ENCODE measurements at regions not wholly inside any gene's neighbourhood (a gene's known extent, or its start where the extent isn't known, plus 50 kb on each side); places are given as distances from the start of the nearest gene placed in this dataset.
"Not testable (repeated sequence)": the region's sequence is repeated elsewhere in the genome, so short reads cannot be mapped to it uniquely, and the experiment has no call there.

- Mint-ChIP-seq H3K27ac (no peak overlapping the region), H3K9me3 (peaks cover 5% of the 10 kb centered on the region), H3K36me3 (no peaks in the 10 kb centered on the region), H3K4me1 (peaks cover 1% of the 10 kb centered on the region), H3K4me3 (no peak overlapping the region), H3K27me3 (ENCODE audit: insufficient read depth, low read depth) (peaks cover 11% of the 10 kb centered on the region)
- Histone ChIP-seq H3K4me3 (no peak overlapping the region), H3K27ac (no peak overlapping the region), H3F3A (ENCODE audit: low read depth) (no peaks in the 10 kb centered on the region), H3K36me3 (no peaks in the 10 kb centered on the region), H3K9ac (no peak overlapping the region), H3K9me3 (ENCODE audit: low read depth) (no peaks in the 10 kb centered on the region), H3K27me3 (no peaks in the 10 kb centered on the region), H3K79me2 (ENCODE audit: low read depth) (no peaks in the 10 kb centered on the region), H3K4me1 (no peaks in the 10 kb centered on the region), H4K20me1 (ENCODE audit: low read depth) (no peaks in the 10 kb centered on the region), H3K4me2 (no peak overlapping the region), H2AFZ (replicated peaks) (no peak overlapping the region)
- TF ChIP-seq CTCF (IDR thresholded peaks at IDR 0.05), result no peak
- no peak for TF ChIP-seq EZH2phosphoT487 (IDR thresholded peaks at IDR 0.05)
- no peak for TF ChIP-seq EZH2 (IDR thresholded peaks at IDR 0.05)
- DNase-seq (ENCODE audit: low spot score), result no peak
Measured at GRCh38 chr9:96149533-96150280, 152.3 kb downstream of the HSD17B3 start.

GRCh38 chr9:96148634-96149532 is 153.1 kb downstream of the HSD17B3 start:
- no peak overlapping the region for H3K4me3 Mint-ChIP-seq
- no peaks in the 10 kb centered on the region for H3K36me3 ChIP-seq
- H4K20me1 ChIP-seq (ENCODE audit: low read depth), result no peaks in the 10 kb centered on the region
- H3F3A ChIP-seq (ENCODE audit: low read depth), result no peaks in the 10 kb centered on the region
- TF ChIP-seq CTCF (IDR thresholded peaks at IDR 0.05) (no peak), EZH2phosphoT487 (IDR thresholded peaks at IDR 0.05) (no peak), EZH2 (IDR thresholded peaks at IDR 0.05) (no peak)
- no peaks in the 10 kb centered on the region for H3K9me3 ChIP-seq (ENCODE audit: low read depth)
- no peak overlapping the region for H3K4me3 ChIP-seq
- H3K4me2 ChIP-seq, result no peak overlapping the region
- DNase-seq (ENCODE audit: low spot score), result no peak
- H2AFZ ChIP-seq (replicated peaks), result no peak overlapping the region
- H3K79me2 ChIP-seq (ENCODE audit: low read depth), result no peaks in the 10 kb centered on the region
- H3K27ac ChIP-seq, result no peak overlapping the region
- no peak overlapping the region for H3K9ac ChIP-seq
- peaks cover 5% of the 10 kb centered on the region for H3K9me3 Mint-ChIP-seq
- H3K27me3 ChIP-seq, result no peaks in the 10 kb centered on the region
- no peaks in the 10 kb centered on the region for H3K36me3 Mint-ChIP-seq
- H3K4me1 ChIP-seq, result no peaks in the 10 kb centered on the region
- no peak overlapping the region for H3K27ac Mint-ChIP-seq
- H3K27me3 Mint-ChIP-seq (ENCODE audit: insufficient read depth, low read depth), result peaks cover 7% of the 10 kb centered on the region
- peaks cover 8% of the 10 kb centered on the region for H3K4me1 Mint-ChIP-seq

GRCh38 chr9:96147029-96147428 is 154.9 kb downstream of the HSD17B3 start:
- not testable (repeated sequence) for DNase-seq (ENCODE audit: low spot score); H3K9me3 Mint-ChIP-seq; H3K9me3 ChIP-seq (ENCODE audit: low read depth); H2AFZ ChIP-seq (replicated peaks); H3K9ac ChIP-seq; H3K4me2 ChIP-seq; H3K27ac Mint-ChIP-seq; H3K4me3 ChIP-seq; H3K4me1 ChIP-seq; H3K27me3 ChIP-seq; H3K4me3 Mint-ChIP-seq; H3K36me3 ChIP-seq; H3F3A ChIP-seq (ENCODE audit: low read depth); H3K79me2 ChIP-seq (ENCODE audit: low read depth); H3K27ac ChIP-seq; H3K27me3 Mint-ChIP-seq (ENCODE audit: insufficient read depth, low read depth); H4K20me1 ChIP-seq (ENCODE audit: low read depth); H3K36me3 Mint-ChIP-seq
- H3K4me1 Mint-ChIP-seq, result peaks cover 17% of the 10 kb centered on the region

GRCh38 chr9:96141666-96142065 is 160.3 kb downstream of the HSD17B3 start:
- H2AFZ ChIP-seq (replicated peaks), result no peak overlapping the region
- Mint-ChIP-seq H3K9me3 (peaks cover 3% of the 10 kb centered on the region), H3K4me3 (no peak overlapping the region), H3K4me1 (peaks cover 53% of the 10 kb centered on the region), H3K36me3 (no peaks in the 10 kb centered on the region), H3K27ac (peak overlapping the region; percentile 53), H3K27me3 (ENCODE audit: insufficient read depth, low read depth) (peaks cover 5% of the 10 kb centered on the region)
- H3K79me2 ChIP-seq (ENCODE audit: low read depth), result no peaks in the 10 kb centered on the region
- no peaks in the 10 kb centered on the region for H3K36me3 ChIP-seq
- no peaks in the 10 kb centered on the region for H3K27me3 ChIP-seq
- H3K9me3 ChIP-seq (ENCODE audit: low read depth), result no peaks in the 10 kb centered on the region
- H3K4me1 ChIP-seq, result peaks cover 17% of the 10 kb centered on the region
- TF ChIP-seq EZH2 (IDR thresholded peaks at IDR 0.05) (no peak), EZH2phosphoT487 (IDR thresholded peaks at IDR 0.05) (no peak), CTCF (IDR thresholded peaks at IDR 0.05) (no peak)
- H3K27ac ChIP-seq, result no peak overlapping the region
- H3K4me3 ChIP-seq, result no peak overlapping the region
- no peak for DNase-seq (ENCODE audit: low spot score)
- no peak overlapping the region for H3K9ac ChIP-seq
- H4K20me1 ChIP-seq (ENCODE audit: low read depth), result no peaks in the 10 kb centered on the region
- H3F3A ChIP-seq (ENCODE audit: low read depth), result peaks cover 2% of the 10 kb centered on the region
- no peak overlapping the region for H3K4me2 ChIP-seq
